GM23338 (cell line): ENCODE measurements at regions not wholly inside any gene's neighbourhood (a gene's known extent, or its start where the extent isn't known, plus 50 kb on each side); places are given as distances from the start of the nearest gene placed in this dataset.

Source experiments
- ATAC-seq: fragments of 200-7000 bp; cut with Tn5 transposase; 3 replicates; pipeline ENCODE4 v1.9.1; 2020
- DNase-seq: peaks from one replicate; pipeline ENCODE4 v3.0.0-alpha.2; 2015; ENCODE audit warnings: low spot score
- H2AFZ ChIP-seq: fragments of 200-600 bp; sonication (generic); 2 replicates; pipeline ENCODE4 v1.8.0; 2016; ENCODE audit warnings: antibody characterized with exemption, mild to moderate bottlenecking, moderate library complexity
- H3F3A ChIP-seq: fragments of 200-600 bp; sonication (generic); replicated peaks from 2 replicates; pipeline ENCODE4 v1.8.0; 2017; ENCODE audit warnings: antibody characterized with exemption, mixed run types, low read depth
- H3K27ac ChIP-seq: fragments of 200-600 bp; sonication (generic); 2 replicates; pipeline ENCODE4 v1.6.1; 2016; ENCODE audit warnings: low read depth
- H3K27me3 ChIP-seq: fragments of 200-600 bp; sonication (generic); 2 replicates; pipeline ENCODE4 v1.8.0; 2016; ENCODE audit warnings: mild to moderate bottlenecking, mixed run types, moderate library complexity; ENCODE audit not compliant: insufficient read depth
- H3K36me3 ChIP-seq: fragments of 200-600 bp; sonication (generic); 2 replicates; pipeline ENCODE4 v1.8.0; 2016; ENCODE audit warnings: mild to moderate bottlenecking; ENCODE audit not compliant: insufficient read depth
- H3K4me1 ChIP-seq: fragments of 200-600 bp; sonication (generic); 2 replicates; pipeline ENCODE4 v1.8.0; 2016; ENCODE audit warnings: mild to moderate bottlenecking, moderate library complexity; ENCODE audit not compliant: insufficient read depth
- H3K4me2 ChIP-seq: fragments of 200-600 bp; sonication (generic); 2 replicates; pipeline ENCODE4 v1.7.1; 2017; ENCODE audit warnings: mixed run types
- H3K4me3 ChIP-seq: fragments of 200-600 bp; sonication (generic); 2 replicates; pipeline ENCODE4 v1.6.1; 2016; ENCODE audit warnings: mixed run types
- H3K79me2 ChIP-seq: fragments of 200-600 bp; sonication (generic); replicated peaks from 2 replicates; pipeline ENCODE4 v1.8.0; 2017; ENCODE audit warnings: mild to moderate bottlenecking; ENCODE audit not compliant: insufficient read depth
- H3K9me2 ChIP-seq: fragments of 200-600 bp; sonication (generic); 2 replicates; pipeline ENCODE4 v1.8.0; 2017; ENCODE audit not compliant: insufficient read depth
- H4K20me1 ChIP-seq: fragments of 200-600 bp; sonication (generic); replicated peaks from 2 replicates; pipeline ENCODE4 v1.8.0; 2017; ENCODE audit warnings: mild to moderate bottlenecking; ENCODE audit not compliant: insufficient read depth
- H3K27ac Mint-ChIP-seq: 2 replicates; pipeline ENCODE4 v1.8.0; 2020; ENCODE audit warnings: inconsistent platforms, mild to moderate bottlenecking, moderate library complexity, mixed read lengths
- H3K27me3 Mint-ChIP-seq: 3 replicates; pipeline ENCODE4 v1.8.0; 2022; ENCODE audit warnings: low read depth, mild to moderate bottlenecking, moderate library complexity, mixed read lengths, inconsistent platforms; ENCODE audit not compliant: insufficient read depth, poor library complexity
- H3K36me3 Mint-ChIP-seq: 3 replicates; pipeline ENCODE4 v1.8.0; 2021; ENCODE audit warnings: low read depth, mild to moderate bottlenecking, inconsistent platforms, moderate library complexity, mixed read lengths
- H3K4me1 Mint-ChIP-seq: 3 replicates; pipeline ENCODE4 v1.8.0; 2020; ENCODE audit warnings: mild to moderate bottlenecking, inconsistent platforms, mixed read lengths
- H3K4me3 Mint-ChIP-seq: 3 replicates; pipeline ENCODE4 v1.8.0; 2021; ENCODE audit warnings: moderate library complexity, mild to moderate bottlenecking, inconsistent platforms, mixed read lengths
- H3K9me3 Mint-ChIP-seq: 3 replicates; pipeline ENCODE4 v1.8.0; 2020; ENCODE audit warnings: moderate library complexity, mild to moderate bottlenecking, inconsistent platforms, mixed read lengths
- CREB1 ChIP-seq: fragments of 250-450 bp; sonication (Bioruptor Pico); IDR thresholded peaks from 2 replicates; pipeline ENCODE4 v1.5.0; 2020; ENCODE audit warnings: low read depth, mild to moderate bottlenecking, moderate library complexity
- CTCF ChIP-seq, 2 experiments: fragments of 200-600 bp in 1 of 2; sonication (generic) in 1 of 2; conservative IDR thresholded peaks; 2 replicates each; pipeline versions ENCODE4 v1.5.1 to v1.6.1; 2016 to 2017; ENCODE audit warnings: antibody characterized with exemption in 2 of 2, low read depth in 2 of 2, mild to moderate bottlenecking in 2 of 2, moderate library complexity in 1 of 2
- ETS1 ChIP-seq: IDR thresholded peaks from 2 replicates; pipeline ENCODE4 v1.6.1; 2016; ENCODE audit warnings: antibody characterized with exemption
- EZH2 ChIP-seq: fragments of 200-600 bp; sonication (generic); IDR thresholded peaks from one replicate; pipeline ENCODE4 v1.8.0; 2017; ENCODE audit warnings: antibody characterized with exemption, mild to moderate bottlenecking, low read depth; ENCODE audit not compliant: unreplicated experiment
- EZH2phosphoT487 ChIP-seq: fragments of 200-600 bp; sonication (generic); IDR thresholded peaks from one replicate; pipeline ENCODE4 v1.8.1; 2018; ENCODE audit warnings: antibody characterized with exemption; ENCODE audit not compliant: unreplicated experiment
- JUNB ChIP-seq: IDR thresholded peaks from one replicate; pipeline ENCODE4 v1.6.1; 2016; ENCODE audit warnings: antibody characterized with exemption; ENCODE audit not compliant: unreplicated experiment
- NANOG ChIP-seq: IDR thresholded peaks from 2 replicates; pipeline ENCODE4 v1.6.1; 2016; ENCODE audit warnings: antibody characterized with exemption, borderline replicate concordance
- POLR2AphosphoS5 ChIP-seq: IDR thresholded peaks from 2 replicates; pipeline ENCODE4 v1.6.1; 2016; ENCODE audit warnings: antibody characterized with exemption, low read depth
- REST ChIP-seq: IDR thresholded peaks from one replicate; pipeline ENCODE4 v1.6.1; 2018; ENCODE audit warnings: antibody characterized with exemption; ENCODE audit not compliant: unreplicated experiment
- STAT1 ChIP-seq: IDR thresholded peaks from one replicate; pipeline ENCODE4 v1.6.1; 2016; ENCODE audit warnings: antibody characterized with exemption; ENCODE audit not compliant: unreplicated experiment
- ZNF114 ChIP-seq: fragments of 250-450 bp; sonication (Bioruptor Pico); IDR thresholded peaks from 2 replicates; pipeline ENCODE4 v1.5.0; 2020; ENCODE audit warnings: mild to moderate bottlenecking, moderate library complexity
- ZNF331 ChIP-seq: fragments of 250-450 bp; sonication (Bioruptor Pico); IDR thresholded peaks from 2 replicates; pipeline ENCODE4 v1.5.0; 2020; ENCODE audit warnings: low read depth, mild to moderate bottlenecking, moderate library complexity
- TF ChIP-seq, protein P1 (sequence below): fragments of 250-450 bp; sonication (Bioruptor Pico); IDR thresholded peaks from 2 replicates; pipeline ENCODE4 v1.5.0; 2020; ENCODE audit warnings: mild to moderate bottlenecking, moderate library complexity

DNA sequence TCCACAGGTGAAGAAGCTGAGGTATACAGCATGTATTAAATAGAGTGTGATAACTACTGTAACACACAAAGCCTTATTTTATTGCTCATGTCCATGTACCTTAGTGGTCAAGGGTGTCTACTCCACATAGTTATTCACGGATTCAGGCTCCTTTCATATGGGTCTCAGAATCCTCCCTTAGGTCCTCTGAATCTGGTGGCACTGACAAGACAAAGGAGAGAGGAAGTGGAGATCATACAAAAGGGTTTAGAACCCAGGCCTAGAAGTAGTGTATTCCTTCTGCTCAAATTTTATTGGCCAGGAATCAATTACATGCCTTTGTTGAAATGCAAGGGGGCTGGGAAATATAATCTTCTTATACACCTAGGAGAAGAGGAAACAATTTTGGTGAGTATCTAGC is 164.6 kb downstream of the PTEN start:
- no peaks in the 10 kb centered on the region for H3K27me3 ChIP-seq
- no peaks in the 10 kb centered on the region for H4K20me1 ChIP-seq
- H3K4me3 ChIP-seq, result no peak overlapping the region
- H2AFZ ChIP-seq, result no peak overlapping the region
- Mint-ChIP-seq H3K4me1 (peaks cover 9% of the 10 kb centered on the region), H3K4me3 (no peak overlapping the region), H3K27me3 (no peaks in the 10 kb centered on the region), H3K9me3 (no peaks in the 10 kb centered on the region), H3K36me3 (no peaks in the 10 kb centered on the region), H3K27ac (no peak overlapping the region)
- DNase-seq, result no peak
- ATAC-seq, result no peak
- no peaks in the 10 kb centered on the region for H3K79me2 ChIP-seq
- H3K36me3 ChIP-seq, result no peaks in the 10 kb centered on the region
- TF ChIP-seq NANOG (no peak), ZNF114 (CRISPR knock-in tag) (no peak), CTCF (conservative IDR thresholded peaks at IDR 0.05; ENCODE audit: low read depth in 2 of 2) (no peak), ETS1 (no peak), POLR2AphosphoS5 (no peak), EZH2phosphoT487 (no peak), CREB1 (CRISPR knock-in tag) (no peak), JUNB (no peak), REST (no peak), STAT1 (no peak), EZH2 (no peak), ZNF331 (no peak)
- TF ChIP-seq, protein P1, sequence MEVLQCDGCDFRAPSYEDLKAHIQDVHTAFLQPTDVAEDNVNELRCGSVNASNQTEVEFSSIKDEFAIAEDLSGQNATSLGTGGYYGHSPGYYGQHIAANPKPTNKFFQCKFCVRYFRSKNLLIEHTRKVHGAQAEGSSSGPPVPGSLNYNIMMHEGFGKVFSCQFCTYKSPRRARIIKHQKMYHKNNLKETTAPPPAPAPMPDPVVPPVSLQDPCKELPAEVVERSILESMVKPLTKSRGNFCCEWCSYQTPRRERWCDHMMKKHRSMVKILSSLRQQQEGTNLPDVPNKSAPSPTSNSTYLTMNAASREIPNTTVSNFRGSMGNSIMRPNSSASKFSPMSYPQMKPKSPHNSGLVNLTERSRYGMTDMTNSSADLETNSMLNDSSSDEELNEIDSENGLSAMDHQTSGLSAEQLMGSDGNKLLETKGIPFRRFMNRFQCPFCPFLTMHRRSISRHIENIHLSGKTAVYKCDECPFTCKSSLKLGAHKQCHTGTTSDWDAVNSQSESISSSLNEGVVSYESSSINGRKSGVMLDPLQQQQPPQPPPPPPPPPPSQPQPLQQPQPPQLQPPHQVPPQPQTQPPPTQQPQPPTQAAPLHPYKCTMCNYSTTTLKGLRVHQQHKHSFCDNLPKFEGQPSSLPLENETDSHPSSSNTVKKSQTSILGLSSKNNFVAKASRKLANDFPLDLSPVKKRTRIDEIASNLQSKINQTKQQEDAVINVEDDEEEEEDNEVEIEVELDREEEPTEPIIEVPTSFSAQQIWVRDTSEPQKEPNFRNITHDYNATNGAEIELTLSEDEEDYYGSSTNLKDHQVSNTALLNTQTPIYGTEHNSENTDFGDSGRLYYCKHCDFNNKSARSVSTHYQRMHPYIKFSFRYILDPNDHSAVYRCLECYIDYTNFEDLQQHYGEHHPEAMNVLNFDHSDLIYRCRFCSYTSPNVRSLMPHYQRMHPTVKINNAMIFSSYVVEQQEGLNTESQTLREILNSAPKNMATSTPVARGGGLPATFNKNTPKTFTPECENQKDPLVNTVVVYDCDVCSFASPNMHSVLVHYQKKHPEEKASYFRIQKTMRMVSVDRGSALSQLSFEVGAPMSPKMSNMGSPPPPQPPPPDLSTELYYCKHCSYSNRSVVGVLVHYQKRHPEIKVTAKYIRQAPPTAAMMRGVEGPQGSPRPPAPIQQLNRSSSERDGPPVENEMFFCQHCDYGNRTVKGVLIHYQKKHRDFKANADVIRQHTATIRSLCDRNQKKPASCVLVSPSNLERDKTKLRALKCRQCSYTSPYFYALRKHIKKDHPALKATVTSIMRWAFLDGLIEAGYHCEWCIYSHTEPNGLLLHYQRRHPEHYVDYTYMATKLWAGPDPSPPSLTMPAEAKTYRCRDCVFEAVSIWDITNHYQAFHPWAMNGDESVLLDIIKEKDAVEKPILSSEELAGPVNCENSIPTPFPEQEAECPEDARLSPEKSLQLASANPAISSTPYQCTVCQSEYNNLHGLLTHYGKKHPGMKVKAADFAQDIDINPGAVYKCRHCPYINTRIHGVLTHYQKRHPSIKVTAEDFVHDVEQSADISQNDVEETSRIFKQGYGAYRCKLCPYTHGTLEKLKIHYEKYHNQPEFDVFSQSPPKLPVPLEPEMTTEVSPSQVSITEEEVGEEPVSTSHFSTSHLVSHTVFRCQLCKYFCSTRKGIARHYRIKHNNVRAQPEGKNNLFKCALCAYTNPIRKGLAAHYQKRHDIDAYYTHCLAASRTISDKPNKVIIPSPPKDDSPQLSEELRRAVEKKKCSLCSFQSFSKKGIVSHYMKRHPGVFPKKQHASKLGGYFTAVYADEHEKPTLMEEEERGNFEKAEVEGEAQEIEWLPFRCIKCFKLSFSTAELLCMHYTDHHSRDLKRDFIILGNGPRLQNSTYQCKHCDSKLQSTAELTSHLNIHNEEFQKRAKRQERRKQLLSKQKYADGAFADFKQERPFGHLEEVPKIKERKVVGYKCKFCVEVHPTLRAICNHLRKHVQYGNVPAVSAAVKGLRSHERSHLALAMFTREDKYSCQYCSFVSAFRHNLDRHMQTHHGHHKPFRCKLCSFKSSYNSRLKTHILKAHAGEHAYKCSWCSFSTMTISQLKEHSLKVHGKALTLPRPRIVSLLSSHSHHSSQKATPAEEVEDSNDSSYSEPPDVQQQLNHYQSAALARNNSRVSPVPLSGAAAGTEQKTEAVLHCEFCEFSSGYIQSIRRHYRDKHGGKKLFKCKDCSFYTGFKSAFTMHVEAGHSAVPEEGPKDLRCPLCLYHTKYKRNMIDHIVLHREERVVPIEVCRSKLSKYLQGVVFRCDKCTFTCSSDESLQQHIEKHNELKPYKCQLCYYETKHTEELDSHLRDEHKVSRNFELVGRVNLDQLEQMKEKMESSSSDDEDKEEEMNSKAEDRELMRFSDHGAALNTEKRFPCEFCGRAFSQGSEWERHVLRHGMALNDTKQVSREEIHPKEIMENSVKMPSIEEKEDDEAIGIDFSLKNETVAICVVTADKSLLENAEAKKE (CRISPR knock-in tag), result no peak
- no peak overlapping the region for H3K27ac ChIP-seq
- no peaks in the 10 kb centered on the region for H3F3A ChIP-seq
- no peaks in the 10 kb centered on the region for H3K9me2 ChIP-seq
- no peak overlapping the region for H3K4me2 ChIP-seq
- H3K4me1 ChIP-seq, result no peaks in the 10 kb centered on the region
